NCI-H1417 (cell line): ENCODE measurements at regions not wholly inside any gene's neighbourhood (a gene's known extent, or its start where the extent isn't known, plus 50 kb on each side); places are given as distances from the start of the nearest gene placed in this dataset.

Source experiments
- DNase-seq, 3 experiments: peaks; one replicate each; lab custom pipeline; 2025; lab: John Stamatoyannopoulos, UW

DNA sequence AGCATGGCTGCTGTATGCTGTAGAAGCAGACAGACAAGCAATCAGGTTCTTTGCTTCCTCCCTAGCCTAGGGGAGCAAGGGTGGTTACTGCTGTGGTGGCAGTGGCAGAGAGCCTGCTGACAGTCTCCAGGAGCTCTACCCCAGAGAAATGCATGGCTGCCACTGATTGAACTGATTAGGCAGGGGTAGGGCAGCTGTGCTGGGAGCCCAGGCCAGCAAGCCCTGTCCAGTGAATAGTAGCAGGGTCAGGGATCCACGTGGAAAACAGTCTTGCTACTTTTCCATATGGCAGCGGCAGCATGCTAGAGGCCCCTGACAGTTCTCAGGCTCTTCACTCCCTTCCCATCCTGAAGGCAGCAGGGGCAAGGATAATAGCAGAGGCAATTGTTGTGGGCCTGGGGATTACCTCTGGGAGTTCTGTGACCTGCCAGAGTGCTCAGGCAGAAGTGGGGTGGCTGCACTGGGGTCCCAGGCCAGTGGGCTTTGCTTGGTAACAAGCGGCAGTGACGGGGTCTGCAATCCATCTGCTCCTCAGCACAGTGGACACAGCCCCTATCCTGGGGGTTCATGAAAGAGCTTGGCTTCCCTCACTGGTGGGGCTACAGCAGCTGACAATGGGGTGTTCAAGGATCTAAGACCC, 558.8 kb upstream of the GHITM start:
- DNase-seq: no peak

DNA sequence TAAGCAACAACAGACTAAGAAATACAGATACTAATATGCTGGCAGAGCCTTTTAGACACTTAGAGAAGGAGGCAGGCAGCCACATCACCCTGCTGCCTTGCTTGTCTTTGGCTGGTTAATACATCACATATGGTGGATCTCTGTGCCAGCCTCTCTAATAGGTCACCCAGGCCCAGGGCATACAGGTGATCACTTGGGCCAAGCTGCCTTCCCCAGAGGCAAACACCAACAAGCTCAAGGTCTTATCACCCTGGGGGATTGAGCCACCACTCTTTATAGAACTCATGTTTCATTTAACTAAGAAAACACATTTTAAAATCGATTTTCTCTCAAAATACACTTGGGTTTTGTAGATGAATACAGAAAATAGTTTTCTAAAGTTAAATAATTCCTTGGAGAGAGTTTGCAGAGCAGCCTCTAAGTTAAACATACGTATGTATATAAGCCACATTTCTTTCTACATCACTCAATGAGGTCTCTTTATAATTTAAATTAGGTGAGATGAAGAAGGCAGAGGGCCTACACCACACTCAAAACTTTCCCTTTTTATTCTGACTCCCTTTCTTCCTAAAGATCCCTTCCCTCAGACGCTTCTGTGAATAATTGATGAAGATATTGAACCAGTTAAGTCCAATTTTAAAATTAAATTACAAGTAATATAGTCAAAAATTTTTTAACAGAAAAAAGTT, 556.8 kb upstream of the GHITM start:
- DNase-seq: no peak

DNA sequence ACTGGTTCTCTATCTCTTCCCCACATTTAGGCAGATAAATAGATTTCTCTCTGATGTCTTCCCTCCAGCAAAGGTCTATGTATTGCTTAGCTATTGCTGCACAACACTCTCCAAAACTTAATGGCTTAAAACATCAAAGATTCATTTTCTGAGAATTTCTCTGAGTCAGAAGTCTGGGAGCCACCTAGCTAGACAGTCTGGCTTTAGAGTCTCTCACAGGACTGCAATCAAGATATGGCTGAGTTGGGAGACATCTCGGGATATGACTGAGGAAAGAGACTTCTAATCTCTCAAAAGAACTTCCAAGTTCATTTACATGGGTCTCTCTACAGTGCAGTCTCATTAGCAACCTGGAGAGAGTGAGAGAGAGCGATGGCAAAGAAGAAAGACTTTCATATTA, 553.6 kb upstream of the GHITM start:
- DNase-seq: no peak

DNA sequence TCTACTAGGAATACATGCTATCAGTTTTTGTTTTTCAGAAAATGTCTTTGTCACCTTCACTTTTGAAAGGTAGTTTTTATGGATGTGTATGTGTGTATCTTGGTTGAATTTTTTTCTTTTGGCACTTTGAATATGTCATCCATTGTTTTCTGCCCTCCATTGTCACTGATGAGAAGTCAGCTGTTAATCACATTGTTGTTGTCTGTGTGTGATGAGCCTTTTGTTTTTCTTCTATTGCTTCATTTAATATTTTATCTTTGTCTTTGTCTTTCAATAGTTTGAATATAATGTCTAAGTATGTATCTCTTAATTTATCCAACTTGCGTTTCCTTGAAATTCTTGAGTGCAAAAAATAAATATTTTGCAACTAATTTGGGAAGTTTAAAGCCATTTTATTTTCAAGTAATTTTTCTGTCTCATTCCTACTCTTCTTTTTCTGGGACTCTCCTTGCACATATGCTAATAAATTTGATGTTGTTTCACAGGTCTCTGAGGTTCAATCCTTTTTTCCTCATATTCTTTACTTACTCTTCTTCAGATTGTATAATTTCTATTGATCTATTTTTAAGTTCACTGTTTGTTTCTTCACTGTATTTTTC, 546.9 kb upstream of the GHITM start:
- no peak for DNase-seq

DNA sequence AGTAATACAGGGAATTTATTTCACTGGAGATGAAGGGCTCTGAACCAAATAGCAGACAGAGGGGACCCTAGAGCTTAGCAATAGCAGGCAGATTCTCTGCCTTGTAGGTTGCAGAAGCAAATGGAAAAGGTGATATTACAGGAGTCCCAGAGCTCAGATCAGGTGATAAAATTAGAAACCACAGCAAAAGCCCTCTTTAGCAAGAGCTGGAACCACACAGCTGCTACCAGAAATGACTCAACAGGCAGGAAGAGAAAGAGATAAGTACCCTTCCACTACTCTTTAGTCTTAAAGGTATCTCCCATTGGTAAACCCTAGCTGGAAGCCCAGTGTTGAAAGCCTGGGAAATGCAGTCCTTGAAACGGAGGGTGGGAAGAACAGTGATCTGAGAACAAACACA, 535.6 kb upstream of the GHITM start:
- DNase-seq: no peak

DNA sequence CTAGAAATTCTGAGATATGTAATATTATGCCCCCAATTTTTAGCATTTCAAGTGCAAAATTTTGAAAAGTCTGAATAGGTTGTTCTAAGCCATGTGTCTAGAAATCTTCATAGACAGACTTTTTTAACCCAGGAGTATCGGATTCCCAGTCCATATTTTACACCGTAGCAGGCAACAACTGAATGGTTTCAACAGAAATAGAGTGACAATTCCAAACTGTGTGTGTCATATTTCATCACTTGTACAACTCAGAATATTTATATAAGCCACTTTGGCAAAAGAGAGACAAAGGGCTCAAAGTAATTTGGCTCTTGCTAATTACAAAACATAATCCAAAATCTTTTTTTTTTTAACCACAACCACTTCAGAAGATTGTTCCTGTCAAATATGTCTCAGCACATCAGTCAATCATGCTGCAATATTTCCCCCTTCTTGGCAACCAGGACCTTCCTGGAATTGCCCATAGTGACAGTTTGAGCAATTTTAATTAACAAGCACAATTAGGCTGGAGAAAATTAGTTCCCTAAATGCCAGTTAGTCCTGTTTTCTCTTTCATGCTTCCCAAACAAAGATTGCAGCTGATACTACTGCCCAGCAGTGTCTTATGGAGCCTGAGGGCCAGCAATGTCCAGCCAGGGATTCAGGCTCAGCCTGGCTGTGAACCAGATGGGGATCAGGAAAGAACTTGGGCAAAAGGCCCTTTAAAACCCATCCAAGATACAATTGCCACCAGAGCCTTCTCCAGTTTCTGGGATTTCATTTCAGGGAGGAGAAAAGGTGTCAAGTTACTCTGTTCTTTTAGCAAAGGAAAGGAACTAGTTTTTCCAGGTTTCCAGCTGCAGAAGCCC, 533.3 kb upstream of the GHITM start:
- no peak for DNase-seq

DNA sequence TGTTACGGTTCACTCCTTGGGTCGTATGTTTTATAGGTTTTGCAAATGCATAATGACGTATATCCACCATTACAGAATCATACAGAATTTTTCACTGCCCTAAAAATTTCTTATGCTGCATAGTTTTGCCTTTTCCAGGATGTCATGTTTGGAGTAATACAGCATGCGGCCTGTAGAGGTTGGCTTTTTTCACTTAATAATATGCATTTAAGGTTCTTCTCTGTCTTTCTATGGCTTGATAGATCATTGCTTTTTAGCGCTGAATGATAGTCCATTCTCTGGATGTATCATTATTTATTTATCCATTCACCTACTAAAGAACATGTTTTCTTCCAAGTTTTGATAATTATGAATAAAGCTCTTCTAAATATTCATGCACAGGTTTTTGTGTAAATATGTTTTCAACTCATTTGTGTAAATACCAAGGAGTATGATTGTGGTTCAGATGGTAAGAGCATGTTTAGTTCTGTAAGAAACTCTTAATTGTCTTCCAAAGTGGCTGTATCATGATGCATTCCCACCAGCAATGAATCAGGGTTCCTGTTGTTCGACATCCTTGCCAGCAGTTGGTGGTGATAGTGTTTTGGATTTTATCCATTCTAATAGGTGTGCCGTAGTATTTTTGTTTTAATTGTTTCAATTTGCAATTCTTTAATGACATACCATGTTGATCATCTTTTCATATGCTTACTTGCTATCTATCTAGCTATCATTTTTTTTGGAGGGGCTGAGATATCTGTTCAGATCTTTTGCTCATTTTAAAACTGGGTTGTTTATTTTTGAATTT, 531.2 kb upstream of the GHITM start:
- DNase-seq: no peak

DNA sequence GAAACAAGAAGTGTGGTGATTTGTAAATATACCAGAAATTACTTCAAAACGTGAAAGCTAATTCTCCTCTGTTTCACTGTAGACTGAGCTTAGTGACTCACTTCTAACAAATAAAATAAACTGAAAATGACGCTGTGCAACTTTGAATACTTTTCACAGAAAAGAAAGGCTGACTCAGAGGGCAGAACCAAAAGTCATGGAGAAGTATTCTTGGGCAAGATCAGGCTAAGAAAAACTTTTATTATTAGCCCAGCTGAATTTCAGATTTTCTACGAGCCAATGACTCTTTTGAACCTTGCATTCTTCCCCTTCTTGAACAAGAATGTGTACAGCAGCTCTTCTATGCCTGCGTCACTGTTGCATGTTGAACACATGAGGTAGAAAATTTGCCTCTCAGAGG, 527.3 kb upstream of the GHITM start:
- no peak for DNase-seq

DNA sequence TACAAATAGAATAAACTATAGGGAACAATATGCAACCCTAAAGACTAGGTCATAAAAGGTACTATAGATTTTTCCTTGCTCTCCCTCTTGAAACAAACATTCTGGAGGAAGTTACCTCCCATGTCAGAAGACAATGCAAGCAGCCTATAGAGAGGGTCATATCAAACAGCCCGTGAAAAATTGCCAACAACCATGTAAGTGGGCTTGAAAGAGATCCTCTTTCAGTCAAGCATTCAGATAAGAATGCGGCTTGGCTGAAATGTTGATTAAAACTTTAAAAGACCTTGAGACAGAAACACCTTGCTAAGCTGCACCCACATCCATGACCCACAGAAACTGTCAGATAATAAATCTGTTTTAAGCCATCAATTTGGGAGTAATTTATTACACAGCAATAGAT, 526.6 kb upstream of the GHITM start:
- no peak for DNase-seq

DNA sequence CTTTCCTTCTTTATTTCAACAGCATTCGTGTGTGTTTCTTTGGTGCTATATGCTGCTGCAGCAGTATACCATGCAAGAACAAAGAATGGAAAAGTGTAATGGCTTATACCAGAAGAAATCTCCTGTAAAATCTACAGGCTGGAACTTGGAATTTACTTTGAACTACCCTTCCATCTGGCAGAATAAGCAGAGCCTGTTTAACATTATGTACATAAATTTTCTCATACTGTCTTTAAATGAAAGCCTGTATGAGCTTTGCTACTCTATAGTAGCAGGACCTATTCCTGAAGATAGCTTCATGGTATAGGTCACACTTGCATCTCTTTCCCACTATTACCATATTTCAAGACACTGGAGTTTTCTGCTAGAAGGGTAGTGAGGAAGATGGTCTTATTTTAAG, 522.1 kb upstream of the GHITM start:
- DNase-seq: no peak

DNA sequence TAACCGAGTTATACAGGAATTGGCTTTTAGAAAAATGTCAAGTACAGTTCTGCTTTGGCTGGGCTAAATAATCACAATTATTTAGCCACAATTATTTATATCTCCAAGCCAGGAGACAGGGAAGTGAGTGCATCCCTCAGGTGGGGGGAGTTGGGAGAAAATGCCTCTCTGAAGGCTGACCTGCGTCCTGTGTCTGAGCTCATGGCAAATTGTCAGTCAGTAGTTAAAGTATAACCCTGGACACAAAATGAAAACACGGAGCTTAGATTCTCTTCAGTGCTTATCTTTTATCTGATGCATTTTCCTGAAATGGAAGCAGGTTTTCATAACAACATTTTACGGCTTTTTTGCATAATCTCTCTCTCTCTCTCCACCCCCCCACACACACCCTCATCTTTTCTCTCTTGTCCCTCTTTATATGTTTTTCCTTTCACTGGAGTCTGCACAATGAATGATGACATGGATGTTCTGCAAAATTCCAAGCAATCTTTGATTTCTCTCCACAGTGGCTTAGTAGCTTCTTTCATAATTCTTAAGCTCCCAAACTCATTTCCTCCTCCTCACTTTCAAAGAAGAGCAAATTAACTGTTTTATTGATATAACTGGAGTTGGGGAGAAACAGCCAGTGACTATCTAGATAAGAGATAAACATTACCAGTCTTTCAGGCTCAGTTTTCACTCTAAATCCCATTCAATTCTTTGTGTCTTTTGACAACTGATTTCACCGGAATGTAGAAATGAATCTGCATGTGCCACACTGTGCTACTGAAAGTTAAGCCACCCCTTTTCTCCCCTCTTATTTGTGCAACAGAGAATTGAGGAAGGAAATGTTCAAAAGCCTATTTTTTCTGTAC, 521.4 kb upstream of the GHITM start:
- DNase-seq: no peak

DNA sequence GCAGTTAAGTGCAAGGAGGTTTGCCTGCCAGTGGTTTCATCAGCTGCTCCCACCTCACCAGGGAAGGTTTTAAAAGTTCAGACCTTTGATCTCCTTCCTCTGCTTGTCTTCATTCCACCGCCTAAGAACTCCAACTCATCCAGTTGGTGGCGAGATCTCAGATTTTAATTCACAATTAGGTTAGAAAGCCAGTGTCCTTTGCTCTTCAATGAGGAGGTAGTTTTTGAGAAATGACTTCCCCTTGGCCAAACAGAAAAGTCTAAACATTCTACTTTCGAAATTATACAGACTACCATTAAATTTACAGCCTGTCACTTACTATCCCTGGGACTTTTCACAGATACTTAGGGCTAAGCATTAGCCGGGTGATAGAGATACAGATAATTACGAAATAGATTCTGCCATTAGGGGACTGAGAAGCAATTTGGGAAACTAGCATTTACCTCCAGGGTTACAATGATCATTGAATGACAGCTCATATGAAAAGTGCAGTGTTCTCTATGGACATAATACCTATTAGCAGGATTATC, 513.4 kb upstream of the GHITM start:
- peak in 1 of 3 experiments; percentile 0 for DNase-seq

DNA sequence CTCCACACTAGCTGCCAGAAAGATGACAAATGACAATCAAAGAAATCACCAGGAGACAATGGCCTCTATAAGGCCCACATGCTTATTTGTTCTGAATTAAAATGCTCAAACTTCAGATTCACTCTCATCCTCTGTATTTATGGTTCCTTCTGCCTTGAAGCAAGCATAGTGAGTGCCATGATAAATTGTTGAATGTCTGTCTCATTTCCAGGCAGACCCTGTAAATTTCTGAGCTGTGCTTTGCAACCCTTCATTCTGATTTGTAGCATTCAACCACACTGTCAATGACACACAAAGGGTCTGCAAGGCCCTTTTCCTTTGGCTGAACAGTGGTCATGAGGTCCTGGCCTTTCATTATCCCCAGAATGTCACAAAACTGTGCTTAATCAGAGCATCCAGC, 506.6 kb upstream of the GHITM start:
- DNase-seq: no peak

DNA sequence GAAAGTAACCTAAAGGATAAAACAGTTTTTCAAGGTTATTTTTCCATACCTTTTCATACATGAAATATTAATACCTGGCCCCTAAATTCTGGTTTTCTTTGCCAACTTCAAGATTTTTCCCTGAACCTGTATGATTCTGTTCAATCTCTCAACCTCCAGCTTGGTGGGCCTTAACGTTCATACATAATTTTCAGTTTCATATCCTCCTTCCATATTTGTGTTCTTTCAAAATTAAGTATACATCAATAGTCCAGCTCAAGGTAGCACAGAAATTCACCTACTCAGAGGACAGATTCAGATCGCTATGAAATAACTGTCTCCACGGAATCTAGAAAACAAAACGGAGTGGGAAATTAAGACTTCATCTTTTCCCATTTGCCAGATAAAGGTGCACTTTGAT, 505.8 kb upstream of the GHITM start:
- DNase-seq: no peak

DNA sequence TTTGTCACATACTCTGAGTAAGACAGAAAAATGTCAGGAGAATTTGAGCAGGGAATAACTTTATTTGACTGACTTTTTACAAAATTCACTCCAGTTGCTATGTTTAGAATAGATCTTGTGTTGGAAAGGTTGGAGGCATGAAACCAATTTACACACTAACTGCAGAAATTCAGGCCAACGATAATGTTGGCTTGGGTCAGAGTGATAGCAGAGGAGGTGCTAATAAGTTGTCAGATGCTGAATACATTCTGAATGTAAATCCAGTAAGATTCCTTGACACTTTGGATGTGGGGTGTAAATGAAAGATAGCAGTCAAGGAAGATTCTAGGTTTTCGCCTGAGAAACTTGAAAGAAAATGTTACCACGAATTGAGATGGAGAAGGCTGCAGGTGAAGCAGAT, 502.5 kb upstream of the GHITM start:
- DNase-seq: no peak

DNA sequence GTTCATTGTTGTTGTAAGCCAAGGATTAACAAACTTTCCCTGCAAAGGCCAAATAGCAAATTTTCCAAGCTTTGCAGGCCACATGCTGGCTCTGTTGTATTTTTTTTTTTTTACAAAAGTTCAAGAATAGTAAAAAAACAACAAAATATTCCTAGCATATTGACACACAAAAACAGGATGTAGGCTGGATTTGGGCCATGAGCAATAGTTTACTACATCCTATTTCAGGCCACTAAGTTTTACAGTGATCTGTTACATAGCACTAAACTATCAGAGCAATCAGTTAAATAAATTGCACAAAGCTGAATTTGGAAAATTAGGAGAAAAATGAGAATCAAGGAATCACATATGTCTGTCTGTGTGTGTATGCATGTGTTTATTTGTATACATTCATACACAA, 491.8 kb upstream of the GHITM start:
- no peak for DNase-seq

DNA sequence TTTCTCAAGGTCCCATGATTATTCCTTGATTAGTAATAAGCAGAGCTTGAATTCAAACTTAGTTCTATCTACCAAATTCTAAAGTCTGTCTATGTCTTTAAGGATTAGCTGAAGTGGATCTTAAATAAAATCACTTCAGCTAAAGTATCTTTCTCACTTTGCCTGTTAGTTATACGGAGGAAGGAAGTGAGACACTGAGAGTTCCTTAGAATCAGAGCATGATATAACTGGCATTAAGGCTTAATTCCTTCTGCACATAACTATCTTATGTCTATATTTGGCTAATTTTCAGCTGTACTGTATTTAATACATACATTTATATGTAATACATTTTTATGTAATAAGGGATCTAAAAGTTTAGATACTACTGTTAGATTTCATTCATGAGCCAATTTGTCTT, 491.1 kb upstream of the GHITM start:
- no peak for DNase-seq

DNA sequence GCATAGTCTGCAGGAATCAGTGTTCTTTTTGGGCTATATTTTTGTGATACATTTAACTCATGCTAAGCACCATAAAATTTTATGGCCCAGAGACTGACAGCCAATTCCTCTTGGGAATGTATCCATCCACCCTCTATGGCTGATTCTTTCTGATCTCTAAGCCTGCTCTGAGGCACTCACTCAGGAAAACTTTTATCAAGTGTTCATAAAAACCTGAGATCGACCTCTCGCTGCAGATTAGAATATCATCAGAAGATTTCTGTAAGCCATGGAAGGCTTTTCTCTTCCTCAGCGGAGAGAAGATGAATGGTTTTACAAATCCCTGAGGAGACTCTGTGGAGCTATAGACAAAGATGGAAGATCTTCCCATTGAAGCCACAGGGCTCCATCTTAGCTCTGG, 489.8 kb upstream of the GHITM start:
- DNase-seq: no peak

DNA sequence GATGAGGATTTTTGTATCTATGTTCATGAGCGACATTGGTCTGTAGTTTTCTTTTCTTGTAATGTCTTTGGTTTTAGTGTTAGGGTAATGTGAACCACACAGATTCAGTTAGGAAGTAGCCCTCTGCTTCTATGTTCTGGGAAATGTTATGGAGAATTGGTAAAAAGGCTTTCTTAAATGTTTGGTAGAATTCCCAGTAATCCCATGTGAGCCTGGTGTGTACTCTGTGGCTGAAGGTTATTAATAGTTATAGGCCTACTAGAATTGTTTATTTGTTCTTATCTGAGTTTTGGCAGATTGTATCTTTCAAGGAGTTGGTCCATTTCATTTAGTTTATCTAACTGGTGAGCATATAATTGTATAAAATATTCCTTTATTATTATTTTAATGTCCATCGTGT, 484.6 kb upstream of the GHITM start:
- DNase-seq: no peak

DNA sequence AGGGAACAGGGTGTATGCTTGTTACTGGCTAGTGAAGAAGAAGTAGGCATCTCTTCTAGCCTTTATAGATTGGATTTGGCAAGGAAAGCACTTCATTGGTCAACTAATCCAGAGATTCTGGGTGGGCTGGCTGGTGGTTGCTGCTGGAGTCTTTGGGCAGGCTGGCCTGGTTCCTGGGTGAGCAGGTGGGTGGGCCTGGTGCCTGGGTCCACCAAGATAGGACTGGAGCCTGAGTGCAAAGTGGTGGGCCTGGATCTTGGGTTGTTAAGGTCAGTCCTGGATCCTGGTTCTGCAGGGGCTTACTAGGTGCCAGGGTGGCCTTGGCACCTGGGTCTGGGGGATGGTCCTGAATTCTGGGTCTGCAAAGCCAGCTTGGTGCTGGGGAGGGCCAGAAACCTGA, 482.4 kb upstream of the GHITM start:
- no peak for DNase-seq

DNA sequence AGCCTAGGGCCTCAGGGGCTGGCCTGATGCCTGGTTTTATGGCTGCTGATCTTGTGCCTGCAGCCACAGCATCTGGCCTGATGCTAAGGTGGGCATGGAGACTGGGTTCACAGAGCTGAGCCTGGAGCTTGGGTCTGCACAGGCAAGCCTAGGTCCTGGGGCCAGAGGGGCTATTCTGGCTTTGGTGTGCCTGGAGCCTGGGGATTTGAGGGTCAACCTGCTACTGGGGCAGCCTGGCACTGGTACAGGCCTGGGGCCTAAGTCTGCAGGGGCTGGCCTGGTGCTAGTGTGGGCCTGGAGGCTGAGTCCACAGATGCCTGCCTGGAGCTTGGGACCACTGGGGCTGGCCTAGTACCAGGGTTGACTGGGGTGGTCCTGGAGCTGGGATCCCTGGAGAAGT, 481.8 kb upstream of the GHITM start:
- no peak for DNase-seq
